Heart right ventricle (tissue), 16 donors: ENCODE measurements at regions not wholly inside any gene's neighbourhood (a gene's known extent, or its start where the extent isn't known, plus 50 kb on each side); places are given as distances from the start of the nearest gene placed in this dataset.

Experiments used
- ATAC-seq, 8 donors: fragments of 200-7000 bp; cut with Tn5 transposase; one replicate each; pipeline ENCODE4 v1.9.1; 2020; ENCODE audit warnings: mild to moderate bottlenecking in 8 of 8, moderate library complexity in 8 of 8, moderate number of reproducible peaks in 1 of 8
- DNase-seq, 2 donors: peaks; one replicate each; pipeline ENCODE4 v3.0.0-alpha.2; 2020
- H3K27ac ChIP-seq, 10 donors: fragments of 200-600 bp; sonication (generic) in 2 of 10; one replicate each; pipeline versions ENCODE4 v1.5.0 to v1.8.0; 2020 to 2022; ENCODE audit warnings: mild to moderate bottlenecking in 3 of 10
- H3K27me3 ChIP-seq, 7 donors: fragments of 200-600 bp; one replicate each; pipeline ENCODE4 v1.8.0; 2021 to 2022; ENCODE audit warnings: mild to moderate bottlenecking in 2 of 7
- H3K36me3 ChIP-seq, 9 donors: fragments of 200-600 bp; sonication (generic) in 1 of 9; one replicate each; pipeline versions ENCODE4 v1.5.0 to v1.8.0; 2020 to 2022; ENCODE audit warnings: mild to moderate bottlenecking in 2 of 9
- H3K4me1 ChIP-seq, 9 donors: fragments of 200-600 bp; sonication (generic) in 1 of 9; one replicate each; pipeline versions ENCODE4 v1.5.0 to v1.8.0; 2020 to 2022; ENCODE audit warnings: mild to moderate bottlenecking in 4 of 9
- H3K4me3 ChIP-seq, 10 donors: fragments of 200-600 bp; sonication (generic) in 2 of 10; one replicate each; pipeline versions ENCODE4 v1.5.0 to v1.8.0; 2020 to 2022; ENCODE audit warnings: mild to moderate bottlenecking in 7 of 10, moderate library complexity in 2 of 10
- H3K9me3 ChIP-seq, 11 donors: fragments of 200-600 bp in 10 of 11; sonication (generic) in 2 of 11; one replicate each; pipeline versions ENCODE4 v1.5.0 to v1.8.0; 2013 to 2022; ENCODE audit warnings: mild to moderate bottlenecking in 2 of 11, control low read depth in 1 of 11, moderate library complexity in 1 of 11
- CTCF ChIP-seq, 9 donors: fragments of 200-600 bp; sonication (generic) in 2 of 9; IDR thresholded peaks; one replicate each; pipeline versions ENCODE4 v1.5.0 to v1.8.0; 2021 to 2022; ENCODE audit warnings: antibody characterized with exemption in 9 of 9, mild to moderate bottlenecking in 5 of 9, moderate library complexity in 1 of 9
- WGBS, 2 donors: extraction: QIAGEN DNeasy Blood & Tissue Kit; methylation state at CpG; one replicate each; pipeline ENCODE4 v1.1.7; 2013; ENCODE audit warnings: inconsistent platforms in 1 of 2; 5-methylcytosine and 5-hydroxymethylcytosine counted together
- intact Hi-C, 10 donors: fragments of 100-400 bp; cut with DNase I; formaldehyde crosslinking; loops; one replicate each; pipeline versions ENCODE4 v1.11.1 to v1.14.2; 2022
- donor health status: Arrhythmogenic right ventricular cardiomyopathy.
- donor health status: ischemic (EF 13 %, LVEDD 7.1; RV severe dilation, severe dysfunction).
- donor health status: healthy with polysubstance abuse.
- donor health status: DM: no; HTN: yes; CAD: no.
- donor health status: DM: no; HTN: no; CAD: no.
- donor health status: ischemic (EF 25% LVEDD 6.9; RV normal size, moderate dysfunction).
- donor health status: ischemic (EF 25% LVEDD 5.7; RV mildly dilated, moderate dysfunction).
- donor health status: healthy.
- donor health status: DM: yes; HTN: yes; CAD: no.
- donor health status: Ischemic cardiomyopathy.
- donor health status: ischemic (EF 35%, LVEDD 5.7; RV mildly dilated, moderate dysfunction).
- donor health status: nonischemic (EF 11% LVEDD 7.7; RV severe dilation, severe dysfunction).
- donor health status: DM: yes; HTN: yes; CAD: no.
- donor health status: PGD.
- donor health status: ischemic (EF 29% LVEDD 5.4; RV normal size, mild dysfunction).
- donor health status: nonischemic (EF 23%, LVEDD 6.1; RV moderate dilation, normal function).

GRCh38 chr11:79678780-79679452 lies 238.1 kb upstream of the TENM4 start:
- WGBS, 2 donors: 43 to 51% methylated on average over 5 of the region's 5 CpGs

GRCh38 chr11:79676396-79676795 lies 235.6 kb upstream of the TENM4 start:
- 72 to 76% methylated on average over 2 of the region's 2 CpGs for WGBS, 2 donors
- no peak for DNase-seq
- H3K27ac ChIP-seq: no peak overlapping the region
- no peak for ATAC-seq
- intact Hi-C loops: no loop called here
- no peaks in the 10 kb centered on the region for H3K9me3 ChIP-seq
- no peak overlapping the region for H3K4me3 ChIP-seq
- no peaks in the 10 kb centered on the region for H3K36me3 ChIP-seq
- peaks cover 0 to 7% (median 0%) of the 10 kb centered on the region in 7 donors for H3K27me3 ChIP-seq
- H3K4me1 ChIP-seq: no peaks in the 10 kb centered on the region
- TF ChIP-seq CTCF (IDR thresholded peaks at IDR 0.05): no peak

More at GRCh38 chr11:79678780-79679452, 238.1 kb upstream of the TENM4 start:
- no peaks in the 10 kb centered on the region for H3K9me3 ChIP-seq
- no peak for TF ChIP-seq CTCF (IDR thresholded peaks at IDR 0.05)
- H3K4me3 ChIP-seq: no peak overlapping the region
- no peaks in the 10 kb centered on the region for H3K4me1 ChIP-seq
- DNase-seq (no peak), ATAC-seq (no peak)
- peaks cover 0 to 7% (median 0%) of the 10 kb centered on the region in 7 donors for H3K27me3 ChIP-seq
- no peaks in the 10 kb centered on the region for H3K36me3 ChIP-seq
- H3K27ac ChIP-seq: no peak overlapping the region
- intact Hi-C loops: no loop called here

- Histone ChIP-seq H3K27me3 (peaks cover 0 to 6% (median 0%) of the 10 kb centered on the region in 7 donors), H3K36me3 (no peaks in the 10 kb centered on the region), H3K4me1 (no peaks in the 10 kb centered on the region), H3K9me3 (no peaks in the 10 kb centered on the region), H3K27ac (no peak overlapping the region), H3K4me3 (no peak overlapping the region)
- TF ChIP-seq CTCF (IDR thresholded peaks at IDR 0.05): no peak
- WGBS, 2 donors: 85 to 94% methylated on average over 2 of the region's 2 CpGs
- no peak for DNase-seq
- intact Hi-C loops: no loop called here
- ATAC-seq: no peak
Observed at GRCh38 chr11:79675081-79675480, 234.3 kb upstream of the TENM4 start.

GRCh38 chr11:79672786-79673185 lies 232.0 kb upstream of the TENM4 start:
- ATAC-seq (no peak), DNase-seq (no peak)
- Histone ChIP-seq H3K36me3 (no peaks in the 10 kb centered on the region), H3K27me3 (peaks cover 0 to 6% (median 0%) of the 10 kb centered on the region in 7 donors), H3K27ac (no peak overlapping the region), H3K4me3 (no peak overlapping the region), H3K4me1 (no peaks in the 10 kb centered on the region), H3K9me3 (no peaks in the 10 kb centered on the region)
- intact Hi-C loops: no loop called here
- 81 to 93% methylated on average over 1 of the region's 1 CpG for WGBS, 2 donors
- TF ChIP-seq CTCF (IDR thresholded peaks at IDR 0.05): no peak
